Neuron (in vitro differentiated cells): ENCODE measurements at regions not wholly inside any gene's neighbourhood (a gene's known extent, or its start where the extent isn't known, plus 50 kb on each side); places are given as distances from the start of the nearest gene placed in this dataset.

Experiments
- H2AFZ ChIP-seq: one replicate; pipeline ENCODE4 v1.6.1; 2013; ENCODE audit warnings: low read depth, mild to moderate bottlenecking, inconsistent platforms, low read length, moderate library complexity
- H3K27me3 ChIP-seq: one replicate; pipeline ENCODE4 v1.6.1; 2013; ENCODE audit warnings: low read length; ENCODE audit not compliant: insufficient read depth
- H3K36me3 ChIP-seq: one replicate; pipeline ENCODE4 v1.6.1; 2013; ENCODE audit warnings: low read length; ENCODE audit not compliant: insufficient read depth
- H3K4me1 ChIP-seq: one replicate; pipeline ENCODE4 v1.6.1; 2013; ENCODE audit warnings: low read length; ENCODE audit not compliant: insufficient read depth
- H3K4me3 ChIP-seq: 2 replicates; pipeline ENCODE4 v1.5.1; 2013; ENCODE audit warnings: mild to moderate bottlenecking, low read length, moderate library complexity
- H3K9me3 ChIP-seq: one replicate; pipeline ENCODE4 v1.6.1; 2013; ENCODE audit warnings: low read length

- H3K4me3 ChIP-seq: no peak overlapping the region
- no peaks in the 10 kb centered on the region for H3K9me3 ChIP-seq
- peak overlapping the region; percentile 46 for H2AFZ ChIP-seq
- no peaks in the 10 kb centered on the region for H3K36me3 ChIP-seq
- no peaks in the 10 kb centered on the region for H3K27me3 ChIP-seq
- H3K4me1 ChIP-seq: peaks cover 16% of the 10 kb centered on the region
Observed at GRCh38 chr7:86328801-86329433, 314.8 kb upstream of the GRM3 start.

GRCh38 chr7:86326847-86327246, 316.9 kb upstream of the GRM3 start:
- Histone ChIP-seq H2AFZ (no peak overlapping the region), H3K9me3 (no peaks in the 10 kb centered on the region), H3K36me3 (no peaks in the 10 kb centered on the region), H3K27me3 (no peaks in the 10 kb centered on the region), H3K4me3 (no peak overlapping the region), H3K4me1 (peaks cover 16% of the 10 kb centered on the region)

- Histone ChIP-seq H2AFZ (no peak overlapping the region), H3K27me3 (no peaks in the 10 kb centered on the region), H3K36me3 (no peaks in the 10 kb centered on the region), H3K4me1 (peaks cover 27% of the 10 kb centered on the region), H3K4me3 (no peak overlapping the region), H3K9me3 (no peaks in the 10 kb centered on the region)
Observed at GRCh38 chr7:86320889-86321288, 322.8 kb upstream of the GRM3 start.

- Histone ChIP-seq H3K4me3 (no peak overlapping the region), H3K9me3 (no peaks in the 10 kb centered on the region), H3K4me1 (peaks cover 27% of the 10 kb centered on the region), H2AFZ (peak overlapping the region; percentile 15), H3K36me3 (no peaks in the 10 kb centered on the region), H3K27me3 (no peaks in the 10 kb centered on the region)
Observed at GRCh38 chr7:86320341-86320740, 323.4 kb upstream of the GRM3 start.

- H3K36me3 ChIP-seq: no peaks in the 10 kb centered on the region
- H3K27me3 ChIP-seq: no peaks in the 10 kb centered on the region
- no peak overlapping the region for H2AFZ ChIP-seq
- H3K9me3 ChIP-seq: no peaks in the 10 kb centered on the region
- H3K4me1 ChIP-seq: peaks cover 3% of the 10 kb centered on the region
- H3K4me3 ChIP-seq: no peak overlapping the region
Observed at GRCh38 chr7:86313842-86314241, 329.9 kb upstream of the GRM3 start.

GRCh38 chr7:86301301-86301700, 342.4 kb upstream of the GRM3 start:
- H3K9me3 ChIP-seq: no peaks in the 10 kb centered on the region

GRCh38 chr7:86295526-86295925, 348.2 kb upstream of the GRM3 start:
- no peaks in the 10 kb centered on the region for H3K27me3 ChIP-seq
- no peak overlapping the region for H2AFZ ChIP-seq
- no peak overlapping the region for H3K4me3 ChIP-seq
- no peaks in the 10 kb centered on the region for H3K9me3 ChIP-seq
- peaks cover 2% of the 10 kb centered on the region for H3K4me1 ChIP-seq
- no peaks in the 10 kb centered on the region for H3K36me3 ChIP-seq

More at GRCh38 chr7:86301301-86301700, 342.4 kb upstream of the GRM3 start:
- Histone ChIP-seq H3K4me1 (no peaks in the 10 kb centered on the region), H2AFZ (no peak overlapping the region), H3K4me3 (no peak overlapping the region), H3K27me3 (no peaks in the 10 kb centered on the region), H3K36me3 (no peaks in the 10 kb centered on the region)

- H3K27me3 ChIP-seq: no peaks in the 10 kb centered on the region
Observed at GRCh38 chr7:86282014-86282682, 361.6 kb upstream of the GRM3 start.

GRCh38 chr7:86280150-86280549, 363.6 kb upstream of the GRM3 start:
- no peaks in the 10 kb centered on the region for H3K27me3 ChIP-seq
- H3K4me1 ChIP-seq: no peaks in the 10 kb centered on the region
- no peaks in the 10 kb centered on the region for H3K9me3 ChIP-seq
- no peak overlapping the region for H2AFZ ChIP-seq
- no peaks in the 10 kb centered on the region for H3K36me3 ChIP-seq
- H3K4me3 ChIP-seq: no peak overlapping the region

More at GRCh38 chr7:86282014-86282682, 361.6 kb upstream of the GRM3 start:
- H3K36me3 ChIP-seq: no peaks in the 10 kb centered on the region
- H2AFZ ChIP-seq: no peak overlapping the region
- H3K4me3 ChIP-seq: no peak overlapping the region
- H3K4me1 ChIP-seq: no peaks in the 10 kb centered on the region
- H3K9me3 ChIP-seq: no peaks in the 10 kb centered on the region

- Histone ChIP-seq H3K36me3 (no peaks in the 10 kb centered on the region), H3K4me1 (no peaks in the 10 kb centered on the region), H3K27me3 (no peaks in the 10 kb centered on the region), H2AFZ (no peak overlapping the region), H3K4me3 (no peak overlapping the region), H3K9me3 (no peaks in the 10 kb centered on the region)
Observed at GRCh38 chr7:86262781-86263180, 380.9 kb upstream of the GRM3 start.

- no peak overlapping the region for H2AFZ ChIP-seq
- no peaks in the 10 kb centered on the region for H3K36me3 ChIP-seq
- no peak overlapping the region for H3K4me3 ChIP-seq
- no peaks in the 10 kb centered on the region for H3K9me3 ChIP-seq
- H3K4me1 ChIP-seq: no peaks in the 10 kb centered on the region
- H3K27me3 ChIP-seq: no peaks in the 10 kb centered on the region
Observed at GRCh38 chr7:86257894-86258293, 385.8 kb upstream of the GRM3 start.

GRCh38 chr7:86252406-86252805, 391.3 kb upstream of the GRM3 start:
- Histone ChIP-seq H3K27me3 (no peaks in the 10 kb centered on the region), H3K4me3 (no peak overlapping the region), H2AFZ (no peak overlapping the region), H3K36me3 (no peaks in the 10 kb centered on the region), H3K4me1 (no peaks in the 10 kb centered on the region), H3K9me3 (no peaks in the 10 kb centered on the region)

GRCh38 chr7:86248977-86249376, 394.7 kb upstream of the GRM3 start:
- H3K4me3 ChIP-seq: no peak overlapping the region
- H3K9me3 ChIP-seq: no peaks in the 10 kb centered on the region

GRCh38 chr7:86243171-86243570, 400.5 kb upstream of the GRM3 start:
- no peaks in the 10 kb centered on the region for H3K27me3 ChIP-seq

More at GRCh38 chr7:86248977-86249376, 394.7 kb upstream of the GRM3 start:
- H3K27me3 ChIP-seq: no peaks in the 10 kb centered on the region
- H2AFZ ChIP-seq: no peak overlapping the region
- no peaks in the 10 kb centered on the region for H3K4me1 ChIP-seq
- H3K36me3 ChIP-seq: no peaks in the 10 kb centered on the region

More at GRCh38 chr7:86243171-86243570, 400.5 kb upstream of the GRM3 start:
- Histone ChIP-seq H3K36me3 (no peaks in the 10 kb centered on the region), H2AFZ (no peak overlapping the region), H3K9me3 (no peaks in the 10 kb centered on the region), H3K4me3 (no peak overlapping the region), H3K4me1 (no peaks in the 10 kb centered on the region)
